ENCODE measurements at regions not wholly inside any gene's neighbourhood (a gene's known extent, or its start where the extent isn't known, plus 50 kb on each side); places are given as distances from the start of the nearest gene placed in this dataset.
"Not testable (repeated sequence)": the region's sequence is repeated elsewhere in the genome, so short reads cannot be mapped to it uniquely, and the experiment has no call there.

DNA sequence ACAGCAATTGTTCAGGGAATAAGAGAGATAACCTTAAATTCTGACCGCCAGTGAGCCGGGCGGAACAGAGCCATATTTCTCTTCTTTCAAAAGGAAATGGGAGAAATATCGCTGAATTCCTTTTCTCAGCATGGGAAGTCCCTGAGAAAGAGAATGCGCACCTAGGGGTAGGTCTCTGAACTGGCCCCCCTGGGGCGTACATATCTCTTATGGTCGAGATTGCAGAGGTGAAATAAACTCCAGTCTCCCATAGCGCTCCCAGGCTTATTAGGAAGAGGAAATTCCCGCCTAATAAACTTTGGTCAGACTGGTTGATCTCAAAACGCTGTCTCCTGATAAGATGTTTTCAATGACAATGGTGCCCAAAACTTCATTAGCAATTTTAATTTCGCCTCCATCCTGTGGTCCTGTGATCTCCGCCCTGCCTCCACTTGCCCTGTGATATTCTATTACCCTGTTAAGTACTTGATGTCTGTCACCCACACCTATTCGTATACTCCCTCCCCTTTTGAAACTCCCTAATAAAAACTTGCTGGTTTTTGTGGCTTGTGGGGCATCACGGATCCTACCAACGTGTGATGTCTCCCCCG is 195.8 kb upstream of the HMCN1 start:
- intact Hi-C loops (cut with micrococcal nuclease); CTCF ChIA-PET: not testable (repeated sequence)

More for the DNA sequence above, 195.8 kb upstream of the HMCN1 start:
- H3K23ac ChIP-seq (ENCODE audit: low read depth, low read length); H2AK9ac ChIP-seq (replicated peaks; ENCODE audit: low read depth, low read length, poor library complexity); H4K20me1 ChIP-seq (ENCODE audit: insufficient read depth, low read length); H3K18ac ChIP-seq (ENCODE audit: low read depth, low read length); H4K5ac ChIP-seq (ENCODE audit: low read depth, low read length); H2BK5ac ChIP-seq (ENCODE audit: low read depth, low read length, poor library complexity, severe bottlenecking); H2BK15ac ChIP-seq (ENCODE audit: low read depth, low read length); H3K9me1 ChIP-seq (ENCODE audit: insufficient read depth, low read length); H3K9ac ChIP-seq (ENCODE audit: low read depth, low read length); H3K4ac ChIP-seq (ENCODE audit: low read depth, low read length); BruUV-seq (replicated peaks); H3K79me1 ChIP-seq (ENCODE audit: low read depth in 1 of 2, low read length in 2 of 2); H2BK120ac ChIP-seq (ENCODE audit: low read depth, low read length); H4K91ac ChIP-seq (ENCODE audit: insufficient read depth, low read depth, low read length); DNase-seq; H2AK5ac ChIP-seq (ENCODE audit: low read depth, low read length); ATAC-seq (ENCODE audit: low read depth); H2AFZ ChIP-seq (replicated peaks; ENCODE audit: low read length, poor library complexity); H3K9me3 ChIP-seq (ENCODE audit: control insufficient read depth, insufficient read depth, low read length); H3K14ac ChIP-seq (replicated peaks; ENCODE audit: low read depth, low read length); H3K4me2 ChIP-seq (ENCODE audit: low read depth, low read length); in situ Hi-C loops (cut with MboI; ENCODE audit: low sequenced_read_pairs); H3K27me3 ChIP-seq (ENCODE audit: control insufficient read depth, insufficient read depth, low read length); H2BK20ac ChIP-seq (ENCODE audit: low read depth, low read length); H4K8ac ChIP-seq (ENCODE audit: low read depth in 2 of 2, low read length in 2 of 2); H3K56ac ChIP-seq (ENCODE audit: extremely low read depth, insufficient read depth, low read length); H3K27ac ChIP-seq (ENCODE audit: insufficient read depth, low read length); dilution Hi-C loops (cut with HindIII; ENCODE audit: low sequenced_read_pairs, unreplicated experiment); POLR2A ChIA-PET (ENCODE audit: unreplicated experiment); H3K4me3 ChIP-seq (ENCODE audit: insufficient read depth, low read depth, low read length); H3K36me3 ChIP-seq (ENCODE audit: control insufficient read depth, insufficient read depth, low read length): not testable (repeated sequence)
- no CpG with 5 or more reads among the region's 16 CpGs for WGBS, 2 experiments (ENCODE audit: extremely low coverage in 2 of 2, insufficient read length in 1 of 2)
- H3K4me1 ChIP-seq (ENCODE audit: control insufficient read depth, insufficient read depth, low read length): peaks cover 14% of the 10 kb centered on the region

Measured in IMR-90 (cell line).